ENCODE measurements at regions not wholly inside any gene's neighbourhood (a gene's known extent, or its start where the extent isn't known, plus 50 kb on each side); places are given as distances from the start of the nearest gene placed in this dataset.
"Not testable (repeated sequence)": the region's sequence is repeated elsewhere in the genome, so short reads cannot be mapped to it uniquely, and the experiment has no call there.

DNA sequence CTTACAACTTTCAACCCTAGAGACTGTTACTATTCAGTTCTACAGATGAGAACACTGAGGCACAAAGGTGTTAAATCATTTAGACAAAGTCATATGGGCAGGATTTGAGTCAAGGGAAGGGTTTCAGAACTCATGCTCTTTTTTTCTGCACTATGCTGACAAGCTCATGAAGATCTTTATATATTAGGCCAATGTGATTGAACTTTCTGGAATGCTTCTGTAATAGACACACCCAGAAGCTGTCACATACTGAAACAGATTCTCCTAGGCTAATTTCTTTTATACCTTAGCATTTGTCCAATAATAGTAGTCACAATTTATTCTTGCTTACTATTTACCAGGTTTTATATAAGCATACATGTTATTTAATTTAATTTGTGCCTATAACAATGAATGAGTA, 164.0 kb downstream of the ALG10B start:
- no peak for DNase-seq

DNA sequence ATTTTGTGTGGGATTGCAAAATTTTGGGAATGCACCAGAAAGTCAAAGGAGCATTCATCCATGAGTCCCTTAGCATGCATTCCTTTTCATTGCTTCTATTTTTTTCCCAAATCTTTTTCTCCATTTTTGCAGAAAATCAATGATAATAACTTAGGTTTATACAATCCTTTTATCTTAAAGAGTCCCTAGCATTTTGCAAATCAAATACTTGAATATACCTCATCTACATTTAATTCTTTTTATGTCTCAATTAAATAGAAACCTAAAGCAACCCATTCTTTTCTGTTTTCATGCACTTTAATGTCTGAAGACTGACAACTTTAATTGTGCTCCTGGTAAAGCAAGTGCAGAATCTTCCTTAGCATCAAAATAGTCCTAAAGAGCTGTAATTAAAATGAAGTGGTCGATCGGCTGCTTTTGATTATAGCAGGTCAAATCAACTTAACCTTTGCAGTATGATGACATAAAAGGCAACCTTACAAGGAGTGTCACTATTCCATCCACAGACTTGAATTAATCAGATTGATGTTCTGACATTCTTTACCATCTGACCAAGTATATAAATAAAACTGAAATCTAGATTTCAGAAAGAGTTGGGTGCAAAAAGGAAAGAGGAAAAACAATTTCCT, 168.4 kb downstream of the ALG10B start:
- no peak for DNase-seq

DNA sequence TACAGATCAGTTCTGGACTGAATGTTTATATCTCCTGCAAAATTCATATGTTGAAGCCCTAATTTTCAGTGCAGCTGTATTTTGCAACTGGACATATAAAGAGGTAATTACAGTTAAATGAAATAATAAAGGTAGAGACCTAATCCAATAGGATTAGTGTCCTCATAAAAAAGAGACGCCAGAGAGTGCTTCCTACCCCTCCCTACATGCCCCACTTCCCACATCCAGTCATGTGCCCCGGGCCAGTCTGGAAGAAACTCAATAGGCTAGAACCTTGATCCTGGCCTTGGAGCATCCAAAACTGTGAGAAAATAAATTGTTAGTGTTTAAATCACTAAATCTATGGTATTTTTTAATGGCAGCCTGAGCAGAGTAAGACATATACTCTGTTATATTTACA, 172.3 kb downstream of the ALG10B start:
- no peak for DNase-seq

DNA sequence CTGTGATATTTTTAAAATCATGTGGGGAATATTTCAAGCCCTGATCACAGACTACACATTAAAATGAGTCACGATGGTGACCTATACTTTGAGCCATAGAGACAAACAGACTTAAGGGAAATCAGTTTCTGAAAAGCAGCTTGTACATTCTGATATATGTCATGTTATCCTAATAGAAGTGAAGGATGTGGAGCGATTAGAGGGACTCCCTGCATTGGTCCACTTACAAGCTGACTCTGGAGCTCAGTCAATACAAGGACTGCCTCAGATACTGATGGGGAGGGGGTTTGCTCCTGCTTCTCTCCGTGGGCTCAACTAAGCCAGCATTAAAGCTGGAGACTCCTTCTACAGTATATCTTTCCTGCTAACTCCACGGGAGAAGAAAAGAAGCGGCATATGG, 173.5 kb downstream of the ALG10B start:
- DNase-seq, result no peak

DNA sequence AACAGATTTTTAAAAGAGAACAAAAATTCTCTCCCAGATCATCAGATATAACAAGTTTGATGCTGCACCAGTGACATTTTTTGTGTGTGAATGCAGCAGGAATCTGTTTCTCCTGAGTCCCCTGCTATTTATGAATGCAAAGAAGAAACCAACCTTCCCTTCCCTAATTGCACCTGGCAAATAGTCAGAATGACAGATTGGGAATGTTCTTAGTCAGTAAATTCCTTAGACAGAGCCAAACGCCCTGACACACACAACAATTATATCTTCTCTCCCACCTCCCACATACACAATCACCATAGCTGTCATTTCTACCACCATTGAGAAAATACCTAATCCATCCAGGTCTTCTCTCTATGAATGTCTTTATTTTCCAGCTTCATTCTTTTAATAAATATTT, 174.4 kb downstream of the ALG10B start:
- no peak for DNase-seq

DNA sequence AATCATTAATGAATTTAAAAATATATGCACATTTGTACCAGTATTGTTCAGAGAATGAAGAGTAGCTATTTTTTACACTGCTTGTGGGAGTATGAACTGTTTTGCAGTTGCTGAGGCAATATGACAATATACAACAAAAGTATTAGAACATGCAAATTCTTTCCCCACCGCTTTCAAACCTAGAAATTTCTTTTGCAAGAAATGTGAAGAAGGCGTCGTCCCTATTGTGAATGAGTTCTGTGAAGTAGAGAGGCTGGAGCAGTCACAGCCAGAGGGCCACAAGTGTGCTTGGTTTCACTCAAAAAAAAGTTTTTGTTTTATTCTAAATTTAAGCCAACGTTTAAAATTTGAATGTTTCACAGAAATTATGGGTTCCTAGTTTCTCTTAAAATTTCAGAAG, 184.9 kb downstream of the ALG10B start:
- DNase-seq, result no peak

DNA sequence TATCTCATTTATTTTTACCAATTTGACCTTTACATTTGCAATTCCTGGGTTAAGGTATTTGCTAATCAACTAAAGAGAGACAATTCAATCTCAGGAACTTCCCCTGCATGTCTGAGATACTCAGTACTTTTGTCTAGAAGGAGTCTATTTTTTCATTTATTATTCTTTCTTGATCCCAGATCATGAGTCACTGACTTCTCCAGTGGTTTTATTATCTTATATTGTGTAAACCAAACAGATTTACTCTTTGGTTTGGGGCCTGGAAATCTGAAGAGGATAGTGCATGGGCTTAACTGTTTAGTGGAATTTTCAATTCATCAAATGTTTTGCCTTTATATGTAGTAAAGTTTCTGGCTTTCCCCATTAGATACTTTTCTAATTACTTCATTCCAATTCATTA, 185.4 kb downstream of the ALG10B start:
- no peak for DNase-seq

DNA sequence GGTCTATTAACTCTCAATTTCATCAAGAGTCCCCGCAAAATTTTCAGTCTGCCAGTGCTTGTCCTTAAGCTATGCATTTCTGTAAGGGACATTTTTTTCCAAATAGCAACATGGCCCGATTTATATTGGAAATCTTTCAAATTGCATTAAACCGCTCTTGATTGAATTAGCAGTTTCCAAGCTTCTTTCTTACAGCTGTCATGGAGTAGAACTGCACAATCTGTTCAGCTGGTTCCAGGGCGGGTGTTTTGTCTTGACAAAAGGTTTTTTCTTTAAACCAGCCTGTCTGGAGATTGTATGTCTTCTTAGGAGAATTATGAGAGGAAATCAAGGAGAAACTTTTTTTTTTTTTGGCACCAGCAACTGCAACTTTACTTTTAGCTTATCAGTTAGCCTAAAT, 185.8 kb downstream of the ALG10B start:
- DNase-seq, result no peak

DNA sequence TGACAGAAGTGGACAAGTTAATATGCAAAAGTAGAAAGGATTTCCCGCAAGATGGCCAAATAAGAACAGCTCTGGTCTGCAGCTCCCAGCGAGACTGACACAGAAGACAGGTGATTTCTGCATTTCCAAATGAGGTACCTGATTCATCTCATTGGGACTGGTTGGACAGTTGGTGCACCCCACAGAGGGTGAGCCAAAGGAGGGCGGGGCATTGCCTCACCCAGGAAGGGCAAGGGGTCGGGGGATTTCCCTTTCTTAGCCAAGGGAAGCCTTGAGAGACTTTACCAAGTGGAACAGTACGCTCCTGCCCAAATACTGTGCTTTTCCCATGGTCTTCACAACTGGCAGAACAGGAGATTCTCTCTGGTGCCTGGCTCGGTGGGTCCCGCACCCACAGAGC, 191.3 kb downstream of the ALG10B start:
- no peak for DNase-seq

DNA sequence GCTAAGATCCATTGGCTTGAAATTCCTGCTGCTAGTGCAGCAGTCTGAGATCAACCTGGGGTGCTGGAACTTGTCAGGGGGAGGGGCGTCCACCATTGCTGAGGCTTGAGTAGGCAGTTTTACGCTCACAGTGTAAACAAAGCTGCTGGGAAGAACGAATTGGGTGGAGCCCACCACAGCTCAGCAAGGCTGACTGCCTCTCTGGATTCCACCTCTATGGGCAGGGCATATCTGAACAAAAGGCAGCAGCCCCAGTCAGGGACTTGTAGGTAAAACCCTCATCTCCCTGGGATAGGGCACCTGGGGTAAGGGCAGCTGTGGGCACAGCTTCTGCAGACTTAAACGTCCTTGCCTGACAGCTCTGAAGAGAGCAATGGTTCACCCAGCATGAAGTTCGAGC, 191.7 kb downstream of the ALG10B start:
- no peak for DNase-seq

DNA sequence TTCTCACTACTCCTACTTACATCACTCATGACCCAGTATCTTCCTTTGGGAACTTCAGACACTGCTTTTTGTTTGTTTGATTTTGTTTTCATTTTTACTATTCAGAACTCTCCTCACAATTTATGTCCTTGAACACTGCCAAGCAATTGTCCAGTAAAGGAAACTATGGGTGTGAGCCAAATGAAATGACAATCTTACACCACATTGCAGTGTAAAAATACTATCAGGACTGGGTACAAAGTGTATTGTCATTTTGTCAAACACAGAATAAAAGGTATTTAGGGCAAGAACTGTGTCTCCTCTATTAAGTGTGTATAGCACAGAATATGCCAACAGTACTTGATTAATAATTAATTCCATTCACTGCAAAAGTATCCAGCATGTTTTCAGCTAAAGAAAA, 199.3 kb downstream of the ALG10B start:
- DNase-seq, result no peak

DNA sequence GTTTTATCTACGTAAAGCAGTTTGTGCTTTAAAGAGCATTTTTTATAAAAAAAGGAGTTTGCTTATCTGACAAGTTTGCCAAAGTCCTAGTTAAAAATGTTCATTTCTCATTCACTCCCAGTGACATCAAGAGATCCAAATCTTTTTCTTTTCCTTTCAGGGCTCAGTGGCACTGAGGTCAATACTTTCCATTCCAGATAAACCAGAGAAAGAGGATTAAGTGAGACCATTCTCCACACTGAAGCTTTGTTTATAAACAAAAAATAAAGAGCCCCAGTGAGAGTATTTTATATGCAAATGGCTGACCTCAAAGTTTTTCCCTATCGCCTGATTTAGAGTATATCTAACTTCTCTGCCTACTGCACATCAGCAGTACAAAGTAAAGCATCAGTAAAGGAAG, 199.8 kb downstream of the ALG10B start:
- DNase-seq, result no peak

DNA sequence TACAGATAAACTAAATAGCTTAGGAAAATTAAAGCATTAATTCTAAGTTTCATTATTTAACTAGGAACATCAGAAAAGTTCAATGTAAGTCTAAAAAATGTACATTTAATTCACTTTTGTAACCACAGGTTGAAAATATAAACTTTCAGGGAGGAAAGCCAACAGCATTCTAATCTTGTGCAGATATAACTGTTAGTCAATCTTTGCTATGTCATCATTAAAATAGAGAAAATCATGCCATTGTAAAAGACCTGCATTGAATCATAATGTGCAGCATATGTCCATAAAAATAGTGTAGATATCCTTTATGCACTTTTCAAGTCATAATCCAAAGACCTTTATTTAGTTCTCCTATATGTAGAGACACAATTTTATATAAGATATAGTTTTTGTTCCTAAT, 207.3 kb downstream of the ALG10B start:
- no peak for DNase-seq

DNA sequence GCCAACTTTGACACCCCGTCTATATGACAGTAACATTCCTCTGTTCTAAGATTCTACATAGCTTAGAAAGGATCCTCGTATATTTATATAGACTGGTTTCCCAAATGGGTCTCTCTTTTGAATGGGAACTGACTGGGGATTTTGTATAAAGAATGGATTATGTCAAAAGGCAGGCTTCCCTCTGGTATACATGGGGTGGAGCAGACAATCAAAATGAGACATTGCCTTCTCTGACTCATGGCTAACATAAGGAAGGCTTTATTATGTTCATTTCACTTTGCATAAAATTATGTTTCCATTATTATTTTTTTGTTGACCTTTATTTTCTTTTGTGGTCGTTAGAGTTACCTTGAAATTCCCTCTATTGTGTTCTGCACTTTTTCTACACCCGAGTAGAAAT, 211.1 kb downstream of the ALG10B start:
- DNase-seq, result no peak

DNA sequence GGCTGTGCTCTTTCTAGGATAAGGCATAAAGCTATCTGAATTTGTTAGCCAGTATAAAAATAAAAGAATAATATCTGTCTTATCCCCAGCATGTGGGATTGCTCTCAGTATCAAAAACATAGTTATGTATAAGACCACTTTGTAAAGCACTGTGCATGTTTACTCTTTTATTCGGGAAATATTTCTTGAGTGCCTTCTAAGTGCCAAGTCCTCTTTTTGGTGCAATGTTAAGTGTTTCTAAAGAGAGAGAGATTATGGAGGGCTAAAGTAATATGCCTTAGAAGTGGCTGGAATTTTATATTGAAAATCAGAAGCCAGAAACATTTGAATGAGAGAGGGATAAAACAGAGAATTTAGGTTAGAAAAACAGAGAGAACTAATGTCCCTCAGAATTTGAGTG, 212.0 kb downstream of the ALG10B start:
- DNase-seq, result no peak

DNA sequence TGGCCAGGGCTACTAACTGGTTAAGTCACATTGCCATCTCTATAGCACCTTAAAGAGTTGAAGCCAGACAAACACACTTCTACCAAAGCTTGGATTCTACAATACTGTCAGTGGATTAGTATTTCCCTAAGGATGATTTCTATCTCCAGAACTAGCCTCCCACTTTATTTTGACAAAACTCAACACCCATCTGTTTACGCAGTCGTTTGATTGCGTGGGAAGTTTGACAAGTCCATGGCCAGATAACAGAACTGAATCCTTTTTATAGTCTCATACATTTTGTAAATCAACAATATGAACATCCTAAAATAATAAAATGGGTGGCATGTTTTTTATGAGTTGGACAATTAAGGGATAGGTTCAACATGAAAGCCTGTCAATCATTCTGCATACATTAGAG, 212.7 kb downstream of the ALG10B start:
- not testable (repeated sequence) for DNase-seq

DNA sequence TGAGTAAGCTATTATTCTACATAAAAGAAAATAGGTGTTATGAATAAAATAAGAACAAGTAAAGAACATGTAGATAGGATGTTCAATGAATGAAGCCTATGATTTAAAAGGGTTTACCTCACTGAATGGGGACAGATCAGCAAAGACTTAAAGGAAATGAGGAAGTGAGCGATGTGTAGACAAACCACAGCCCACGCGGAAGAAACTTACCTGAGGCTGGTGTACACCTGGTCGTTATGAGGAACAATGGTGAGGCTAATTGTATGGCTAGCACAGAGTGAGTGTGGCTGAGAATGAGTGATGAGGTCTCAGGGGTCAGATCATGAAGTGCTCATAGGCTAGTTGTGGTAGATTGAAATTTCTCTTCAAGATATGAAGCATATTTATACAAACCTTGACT, 221.7 kb downstream of the ALG10B start:
- no peak for DNase-seq

DNA sequence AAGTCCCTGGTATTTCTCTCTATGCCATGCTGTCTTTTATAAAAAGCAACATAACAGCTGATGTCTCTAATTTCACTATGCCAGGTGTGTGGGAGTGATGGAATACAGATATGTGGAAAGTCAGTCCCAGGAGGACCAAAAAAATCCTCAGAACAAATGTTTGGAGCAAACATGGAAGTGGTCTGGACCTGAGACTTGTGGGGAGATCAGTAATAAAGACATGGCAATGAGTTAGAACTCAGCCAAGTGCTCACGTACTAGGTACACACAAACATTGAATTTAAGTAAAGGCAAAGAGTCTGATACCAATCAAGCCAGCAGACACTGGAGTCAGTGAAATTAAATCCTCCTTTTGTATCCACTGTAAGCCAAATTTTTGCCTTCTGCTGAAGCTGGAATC, 223.6 kb downstream of the ALG10B start:
- no peak for DNase-seq

DNA sequence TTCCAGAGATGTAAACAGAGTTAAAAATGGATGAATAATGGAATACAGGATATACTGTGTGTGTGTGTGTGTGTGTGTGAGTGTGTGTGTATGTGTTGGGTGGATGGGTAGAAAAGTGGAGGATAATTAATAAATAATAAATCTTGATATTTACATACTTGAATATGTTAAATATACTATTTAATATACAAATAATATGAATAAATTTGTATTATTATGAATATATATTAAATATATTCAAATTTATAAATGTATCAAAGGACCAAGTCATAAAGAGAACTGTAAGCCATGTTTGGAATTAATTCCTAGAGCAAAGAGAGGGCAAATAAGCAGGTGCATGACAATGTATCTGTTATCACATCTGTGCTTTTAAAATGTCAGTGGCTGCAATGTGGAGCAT, 225.3 kb downstream of the ALG10B start:
- DNase-seq, result no peak

DNA sequence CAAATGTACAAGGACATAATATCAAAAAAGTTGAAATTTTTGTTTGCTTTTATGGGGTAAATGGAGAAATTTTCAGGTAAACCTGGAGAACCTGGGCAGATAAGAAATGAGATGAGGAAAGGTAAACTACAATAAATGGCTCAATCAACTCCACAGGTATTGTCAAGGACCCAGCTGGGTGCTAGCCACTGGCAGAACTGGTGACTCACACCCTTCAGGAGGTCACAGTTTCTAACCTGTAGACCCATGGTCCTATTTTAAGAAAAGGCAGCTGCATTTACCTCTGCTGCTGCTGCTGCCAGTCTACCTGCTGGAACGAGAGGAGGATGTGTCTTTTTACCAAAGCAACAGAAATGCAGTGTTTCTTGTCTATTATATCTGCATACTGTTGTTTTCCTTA, 226.6 kb downstream of the ALG10B start:
- no peak for DNase-seq

DNA sequence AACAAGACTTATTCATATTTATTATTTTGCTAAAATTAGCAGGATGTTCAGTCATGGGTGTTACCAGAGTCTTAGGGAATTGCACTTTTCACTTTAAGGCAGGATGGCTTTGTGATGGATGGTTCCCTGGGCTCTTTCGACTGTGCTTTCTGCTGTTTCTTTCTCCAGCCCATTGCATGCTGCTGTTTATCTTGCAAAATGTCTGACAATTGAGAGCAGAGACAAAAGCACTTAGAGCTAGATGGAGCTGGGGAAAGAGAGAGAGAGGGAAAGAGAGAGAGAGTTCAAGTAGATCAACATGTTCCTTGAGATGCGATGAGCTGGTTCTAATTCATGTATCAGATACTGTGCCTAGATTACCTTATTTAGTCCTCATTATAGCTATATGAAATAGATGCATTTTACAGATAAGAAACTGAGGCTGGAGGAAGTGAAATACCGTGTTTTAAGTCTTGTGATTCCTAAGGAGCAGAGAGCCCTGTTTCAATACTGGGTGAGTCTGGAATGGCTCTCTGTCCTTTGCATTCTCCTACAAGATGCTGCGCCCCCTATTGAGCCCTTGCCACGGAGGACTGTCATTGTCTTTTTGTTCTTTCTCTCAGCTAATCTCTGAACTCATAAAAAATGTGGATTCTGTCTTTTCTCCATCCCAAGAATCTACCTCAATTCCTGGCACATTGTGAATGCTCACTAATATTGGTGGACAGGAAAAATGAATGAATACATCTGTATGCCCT, 227.9 kb downstream of the ALG10B start:
- DNase-seq, result no peak

DNA sequence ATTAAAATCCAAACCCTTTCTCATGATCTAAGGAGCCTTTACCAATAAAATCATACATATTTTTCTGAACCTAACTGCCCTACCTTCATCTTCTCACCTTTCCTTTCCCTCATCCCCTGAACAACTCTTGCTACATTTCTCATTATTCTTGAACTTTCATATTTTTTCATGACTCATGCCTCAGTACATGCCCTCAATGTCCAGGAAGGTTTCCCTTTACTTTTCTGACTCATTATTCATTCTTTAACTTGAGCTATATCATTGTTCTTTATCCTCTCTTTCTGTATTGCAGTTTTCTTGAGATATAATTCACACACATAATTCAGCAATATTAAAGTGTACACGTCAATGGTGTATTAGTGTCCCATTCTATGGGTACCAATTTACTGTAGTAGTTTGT, 231.0 kb downstream of the ALG10B start:
- no peak for DNase-seq

DNA sequence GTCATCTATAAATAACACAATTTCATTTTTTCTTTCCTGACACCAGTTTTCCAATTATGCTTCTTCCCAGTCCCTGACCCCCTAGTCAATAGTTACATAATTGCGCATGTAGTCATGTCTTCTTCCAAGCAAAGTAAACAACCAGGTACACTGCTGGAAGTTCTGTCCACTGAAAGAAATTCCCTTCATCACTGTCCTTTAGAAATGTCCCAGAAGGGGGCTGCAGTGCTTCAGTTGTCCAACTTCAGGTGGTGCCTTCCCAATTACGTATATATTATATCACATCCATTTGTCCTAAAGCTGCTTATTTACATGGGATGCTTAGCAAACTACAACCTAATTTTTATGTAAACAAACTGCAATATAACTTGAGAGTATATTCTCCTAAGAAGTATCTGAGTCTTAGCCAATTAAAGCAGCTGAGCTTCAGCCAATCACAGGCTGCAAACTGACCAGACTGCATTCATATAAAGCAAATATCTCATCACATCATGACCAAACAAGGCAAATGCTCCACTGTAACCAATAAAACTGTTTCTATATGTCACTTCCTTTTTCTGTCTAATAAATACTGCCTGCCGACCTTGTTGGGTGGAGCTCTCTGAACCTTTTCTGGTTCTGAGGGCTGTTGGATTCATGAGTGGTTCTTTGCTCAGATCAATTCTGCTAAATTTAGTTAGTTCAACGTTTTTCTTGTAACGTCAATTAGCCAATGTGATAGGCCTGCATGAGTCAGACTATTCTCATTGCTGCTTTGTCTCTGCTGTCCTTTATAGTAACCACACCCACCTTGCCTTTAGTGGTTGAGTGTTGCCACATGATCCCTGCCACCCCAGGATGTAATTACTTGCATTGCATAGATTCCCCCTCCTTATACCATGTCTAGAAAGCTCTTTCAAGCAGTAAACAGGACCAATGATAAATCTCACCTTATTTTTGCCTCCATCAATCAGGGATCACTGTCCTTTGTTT, 239.3 kb downstream of the ALG10B start:
- no peak for DNase-seq

All from renal pelvis (tissue), 1 donor.